ENCODE measurements at regions not wholly inside any gene's neighbourhood (a gene's known extent, or its start where the extent isn't known, plus 50 kb on each side); places are given as distances from the start of the nearest gene placed in this dataset.
"Not testable (repeated sequence)": the region's sequence is repeated elsewhere in the genome, so short reads cannot be mapped to it uniquely, and the experiment has no call there.

DNA sequence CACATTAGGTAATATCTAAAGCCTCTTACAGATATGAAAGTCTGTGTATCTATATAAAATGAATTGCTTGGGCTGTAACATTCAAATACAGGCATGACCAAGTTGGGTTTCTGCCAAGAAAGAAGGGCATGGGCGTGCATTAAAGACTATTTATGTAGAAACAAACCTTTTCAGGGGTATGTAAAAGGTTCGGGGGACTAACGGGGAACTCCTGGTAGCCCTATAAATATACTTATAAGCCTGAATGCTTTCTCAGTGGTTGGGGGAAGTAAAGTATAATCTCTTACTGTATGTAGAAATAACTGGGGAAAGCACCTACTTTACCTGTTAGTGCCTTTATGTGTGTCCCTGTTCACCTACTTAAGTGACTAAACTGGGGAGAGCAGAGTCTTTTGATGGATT, 154.5 kb upstream of the TBL1XR1 start:
- DNase-seq (ENCODE audit: unreplicated experiment) = no peak
- Mint-ChIP-seq H3K27me3 (ENCODE audit: insufficient read depth, unreplicated experiment) (no peaks in the 10 kb centered on the region), H3K9me3 (ENCODE audit: unreplicated experiment) (no peaks in the 10 kb centered on the region), H3K4me3 (ENCODE audit: unreplicated experiment) (no peak overlapping the region), H3K27ac (ENCODE audit: low read depth, unreplicated experiment) (no peak overlapping the region), H3K36me3 (ENCODE audit: insufficient read depth, unreplicated experiment) (no peaks in the 10 kb centered on the region), H3K4me1 (ENCODE audit: insufficient read depth, unreplicated experiment) (peaks cover 37% of the 10 kb centered on the region)
- intact Hi-C loops (cut with micrococcal nuclease) = no loop called here
- ChIA-PET CTCF (no interaction called here), POLR2A (no interaction called here)
- TF ChIP-seq, protein P1, sequence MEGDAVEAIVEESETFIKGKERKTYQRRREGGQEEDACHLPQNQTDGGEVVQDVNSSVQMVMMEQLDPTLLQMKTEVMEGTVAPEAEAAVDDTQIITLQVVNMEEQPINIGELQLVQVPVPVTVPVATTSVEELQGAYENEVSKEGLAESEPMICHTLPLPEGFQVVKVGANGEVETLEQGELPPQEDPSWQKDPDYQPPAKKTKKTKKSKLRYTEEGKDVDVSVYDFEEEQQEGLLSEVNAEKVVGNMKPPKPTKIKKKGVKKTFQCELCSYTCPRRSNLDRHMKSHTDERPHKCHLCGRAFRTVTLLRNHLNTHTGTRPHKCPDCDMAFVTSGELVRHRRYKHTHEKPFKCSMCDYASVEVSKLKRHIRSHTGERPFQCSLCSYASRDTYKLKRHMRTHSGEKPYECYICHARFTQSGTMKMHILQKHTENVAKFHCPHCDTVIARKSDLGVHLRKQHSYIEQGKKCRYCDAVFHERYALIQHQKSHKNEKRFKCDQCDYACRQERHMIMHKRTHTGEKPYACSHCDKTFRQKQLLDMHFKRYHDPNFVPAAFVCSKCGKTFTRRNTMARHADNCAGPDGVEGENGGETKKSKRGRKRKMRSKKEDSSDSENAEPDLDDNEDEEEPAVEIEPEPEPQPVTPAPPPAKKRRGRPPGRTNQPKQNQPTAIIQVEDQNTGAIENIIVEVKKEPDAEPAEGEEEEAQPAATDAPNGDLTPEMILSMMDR (IDR thresholded peaks at IDR 0.05; ENCODE audit: unreplicated experiment) = no peak
- no TSS peak for BruUV-seq (replicated peaks)

DNA sequence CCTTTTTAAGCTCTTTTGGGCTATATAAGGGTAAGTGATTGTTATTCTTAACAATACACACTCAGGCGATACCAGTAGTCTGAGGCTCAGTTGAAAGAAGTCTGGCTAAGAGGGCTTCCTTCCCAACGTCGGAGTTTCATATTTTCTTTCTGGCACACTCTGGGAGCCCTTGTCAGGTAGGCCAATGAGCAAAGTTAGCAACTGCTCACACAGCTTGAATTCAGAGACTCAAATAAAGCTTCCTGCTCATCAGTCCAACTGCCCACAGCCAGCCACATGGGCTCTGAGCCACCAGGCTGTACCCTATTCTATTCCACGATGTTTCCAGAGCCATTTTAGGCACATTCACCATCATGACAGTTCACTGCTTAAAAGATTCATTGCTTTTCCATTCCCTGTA, 155.1 kb upstream of the TBL1XR1 start:
- H3K4me1 Mint-ChIP-seq (ENCODE audit: insufficient read depth, unreplicated experiment) = peaks cover 43% of the 10 kb centered on the region

GRCh38 chr3:177353140-177353539, 155.9 kb upstream of the TBL1XR1 start:
- Mint-ChIP-seq H3K4me1 (ENCODE audit: insufficient read depth, unreplicated experiment) (peaks cover 44% of the 10 kb centered on the region), H3K36me3 (ENCODE audit: insufficient read depth, unreplicated experiment) (no peaks in the 10 kb centered on the region), H3K27me3 (ENCODE audit: insufficient read depth, unreplicated experiment) (no peaks in the 10 kb centered on the region), H3K4me3 (ENCODE audit: unreplicated experiment) (no peak overlapping the region), H3K9me3 (ENCODE audit: unreplicated experiment) (no peaks in the 10 kb centered on the region), H3K27ac (ENCODE audit: low read depth, unreplicated experiment) (no peak overlapping the region)
- intact Hi-C loops (cut with micrococcal nuclease) = no loop called here
- ChIA-PET CTCF (no interaction called here), POLR2A (no interaction called here)
- BruUV-seq (replicated peaks) = no TSS peak
- no peak for DNase-seq (ENCODE audit: unreplicated experiment)
- TF ChIP-seq, protein P1 (IDR thresholded peaks at IDR 0.05; ENCODE audit: unreplicated experiment) = no peak

More for the DNA sequence above, 155.1 kb upstream of the TBL1XR1 start:
- H3K4me3 Mint-ChIP-seq (ENCODE audit: unreplicated experiment) = no peak overlapping the region
- intact Hi-C loops (cut with micrococcal nuclease) = no loop called here
- BruUV-seq (replicated peaks) = no TSS peak
- H3K27ac Mint-ChIP-seq (ENCODE audit: low read depth, unreplicated experiment) = no peak overlapping the region
- no peaks in the 10 kb centered on the region for H3K36me3 Mint-ChIP-seq (ENCODE audit: insufficient read depth, unreplicated experiment)
- TF ChIP-seq, protein P1 (IDR thresholded peaks at IDR 0.05; ENCODE audit: unreplicated experiment) = no peak
- H3K27me3 Mint-ChIP-seq (ENCODE audit: insufficient read depth, unreplicated experiment) = no peaks in the 10 kb centered on the region
- CTCF ChIA-PET = no interaction called here
- DNase-seq (ENCODE audit: unreplicated experiment) = no peak
- H3K9me3 Mint-ChIP-seq (ENCODE audit: unreplicated experiment) = no peaks in the 10 kb centered on the region
- POLR2A ChIA-PET = no interaction called here

GRCh38 chr3:177353879-177354278, 156.6 kb upstream of the TBL1XR1 start:
- BruUV-seq (replicated peaks); DNase-seq (ENCODE audit: unreplicated experiment); H3K36me3 Mint-ChIP-seq (ENCODE audit: insufficient read depth, unreplicated experiment); H3K27ac Mint-ChIP-seq (ENCODE audit: low read depth, unreplicated experiment); intact Hi-C loops (cut with micrococcal nuclease); H3K4me3 Mint-ChIP-seq (ENCODE audit: unreplicated experiment); POLR2A ChIA-PET; H3K27me3 Mint-ChIP-seq (ENCODE audit: insufficient read depth, unreplicated experiment); CTCF ChIA-PET; H3K9me3 Mint-ChIP-seq (ENCODE audit: unreplicated experiment): not testable (repeated sequence)
- H3K4me1 Mint-ChIP-seq (ENCODE audit: insufficient read depth, unreplicated experiment) = peaks cover 49% of the 10 kb centered on the region

DNA sequence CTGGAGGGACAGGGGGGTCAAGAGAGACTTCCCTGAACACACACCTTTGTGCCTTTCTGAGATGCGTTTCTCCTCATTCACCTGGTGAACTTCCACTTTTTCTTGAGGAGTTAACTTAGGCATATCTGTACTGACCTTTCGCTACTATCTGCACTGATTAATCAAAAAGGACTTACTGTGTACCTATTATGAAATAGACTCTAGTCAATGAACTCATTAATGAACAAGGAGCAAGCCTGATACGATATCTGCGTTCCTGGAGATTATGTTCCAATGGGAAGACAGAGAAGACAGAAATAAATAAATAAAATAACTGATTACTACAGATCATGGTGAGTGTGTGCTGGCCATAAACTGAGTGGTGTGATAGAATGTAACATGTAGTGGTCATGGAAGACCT, 157.2 kb upstream of the TBL1XR1 start:
- BruUV-seq (replicated peaks) = no TSS peak
- Mint-ChIP-seq H3K27ac (ENCODE audit: low read depth, unreplicated experiment) (no peak overlapping the region), H3K4me3 (ENCODE audit: unreplicated experiment) (no peak overlapping the region), H3K4me1 (ENCODE audit: insufficient read depth, unreplicated experiment) (peaks cover 43% of the 10 kb centered on the region), H3K27me3 (ENCODE audit: insufficient read depth, unreplicated experiment) (no peaks in the 10 kb centered on the region), H3K9me3 (ENCODE audit: unreplicated experiment) (no peaks in the 10 kb centered on the region), H3K36me3 (ENCODE audit: insufficient read depth, unreplicated experiment) (no peaks in the 10 kb centered on the region)
- ChIA-PET CTCF (interaction anchor here (0.9 kb wide), 1 partner anchor 151 kb away, joined by 5 read pairs; no protein-coding TSS in a partner anchor), POLR2A (no interaction called here)
- TF ChIP-seq, protein P1 (IDR thresholded peaks at IDR 0.05; ENCODE audit: unreplicated experiment) = no peak
- no peak for DNase-seq (ENCODE audit: unreplicated experiment)
- intact Hi-C loops (cut with micrococcal nuclease) = no loop called here
